ENCODE measurements at regions not wholly inside any gene's neighbourhood (a gene's known extent, or its start where the extent isn't known, plus 50 kb on each side); places are given as distances from the start of the nearest gene placed in this dataset.

GRCh38 chr18:68462766-68463165 lies 252.1 kb downstream of the TMX3 start:
- DNase-seq, result no peak

GRCh38 chr18:68462148-68462547 lies 252.8 kb downstream of the TMX3 start:
- DNase-seq, result no peak

- no peak for DNase-seq
These were observed 253.4 kb downstream of the TMX3 start for GRCh38 chr18:68461481-68462018.

- no peak for DNase-seq
These were observed 254.9 kb downstream of the TMX3 start for GRCh38 chr18:68459968-68460367.

GRCh38 chr18:68456985-68457384 lies 257.9 kb downstream of the TMX3 start:
- no peak for DNase-seq

GRCh38 chr18:68455229-68455603 lies 259.7 kb downstream of the TMX3 start:
- DNase-seq, result no peak

- no peak for DNase-seq
These were observed 260.2 kb downstream of the TMX3 start for GRCh38 chr18:68454511-68455228.

GRCh38 chr18:68449292-68449691 lies 265.6 kb downstream of the TMX3 start:
- no peak for DNase-seq

GRCh38 chr18:68448736-68449135 lies 266.2 kb downstream of the TMX3 start:
- DNase-seq, result no peak

GRCh38 chr18:68447286-68447685 lies 267.6 kb downstream of the TMX3 start:
- no peak for DNase-seq

- DNase-seq, result no peak
These were observed 269.1 kb downstream of the TMX3 start for GRCh38 chr18:68445668-68446426.

GRCh38 chr18:68445136-68445535 lies 269.8 kb downstream of the TMX3 start:
- DNase-seq, result no peak

- no peak for DNase-seq
These were observed 273.7 kb downstream of the TMX3 start for GRCh38 chr18:68441241-68441640.

- DNase-seq, result no peak
These were observed 274.5 kb downstream of the TMX3 start for GRCh38 chr18:68440433-68440832.

- no peak for DNase-seq
These were observed 275.3 kb downstream of the TMX3 start for GRCh38 chr18:68439642-68440041.

- no peak for DNase-seq
These were observed 275.9 kb downstream of the TMX3 start for GRCh38 chr18:68438983-68439382.

GRCh38 chr18:68438536-68438935 lies 276.4 kb downstream of the TMX3 start:
- no peak for DNase-seq

GRCh38 chr18:68436485-68436884 lies 278.4 kb downstream of the TMX3 start:
- no peak for DNase-seq

- no peak for DNase-seq
These were observed 279.3 kb downstream of the TMX3 start for GRCh38 chr18:68435581-68435980.

GRCh38 chr18:68431922-68432198 lies 283.0 kb downstream of the TMX3 start:
- no peak for DNase-seq

GRCh38 chr18:68431111-68431921 lies 283.6 kb downstream of the TMX3 start:
- no peak for DNase-seq

- no peak for DNase-seq
These were observed 285.1 kb downstream of the TMX3 start for GRCh38 chr18:68429841-68430240.

GRCh38 chr18:68429111-68429510 lies 285.8 kb downstream of the TMX3 start:
- DNase-seq, result no peak

GRCh38 chr18:68428661-68429060 lies 286.2 kb downstream of the TMX3 start:
- no peak for DNase-seq

Measured in left hindlimb (tissue), 1 donor.